ENCODE measurements at regions not wholly inside any gene's neighbourhood (a gene's known extent, or its start where the extent isn't known, plus 50 kb on each side); places are given as distances from the start of the nearest gene placed in this dataset.

DNA sequence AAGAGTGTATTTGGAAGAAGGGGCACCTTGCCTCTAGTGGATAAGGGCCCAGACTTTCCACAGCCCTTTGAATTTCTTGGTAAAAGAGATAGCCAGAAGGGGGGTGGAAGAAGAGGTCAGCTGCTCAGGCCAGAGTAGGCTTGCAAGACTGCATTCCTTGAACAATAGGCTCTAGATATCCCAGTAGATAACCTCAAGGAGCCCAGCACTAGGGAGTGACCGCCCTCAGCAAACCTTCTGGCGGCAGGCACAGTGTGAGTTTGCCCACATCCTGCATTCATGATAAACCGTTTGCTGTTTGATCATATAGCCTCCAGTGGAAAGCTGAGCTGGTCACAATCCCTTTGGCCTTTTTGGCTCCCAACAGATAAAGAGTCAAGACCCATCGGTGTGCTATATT lies 70.5 kb downstream of the NPY start:
- Histone ChIP-seq H3K27ac (ENCODE audit: low read depth, low read length) (no peak overlapping the region), H3K9me3 (ENCODE audit: control insufficient read depth, insufficient read depth, low read length) (no peaks in the 10 kb centered on the region), H3K4me3 (ENCODE audit: low read depth, low read length) (no peak overlapping the region), H3K27me3 (ENCODE audit: control insufficient read depth, insufficient read depth, low read length) (no peaks in the 10 kb centered on the region)
- ChIA-PET POLR2A (no interaction called here), CTCF (no interaction called here)
- TF ChIP-seq CTCF (IDR thresholded peaks at IDR 0.05; ENCODE audit: low read depth, low read length) = no peak
- DNase-seq (ENCODE audit: low read depth, low spot score) = no peak

- Histone ChIP-seq H3K4me3 (ENCODE audit: low read depth, low read length) (no peak overlapping the region), H3K27ac (ENCODE audit: low read depth, low read length) (no peak overlapping the region), H3K27me3 (ENCODE audit: control insufficient read depth, insufficient read depth, low read length) (peaks cover 3% of the 10 kb centered on the region), H3K9me3 (ENCODE audit: control insufficient read depth, insufficient read depth, low read length) (no peaks in the 10 kb centered on the region)
- ChIA-PET POLR2A (no interaction called here), CTCF (no interaction called here)
- TF ChIP-seq CTCF (IDR thresholded peaks at IDR 0.05; ENCODE audit: low read depth, low read length) = no peak
- DNase-seq (ENCODE audit: low read depth, low spot score) = no peak
These were observed 72.9 kb downstream of the NPY start for GRCh38 chr7:24356718-24357386.

DNA sequence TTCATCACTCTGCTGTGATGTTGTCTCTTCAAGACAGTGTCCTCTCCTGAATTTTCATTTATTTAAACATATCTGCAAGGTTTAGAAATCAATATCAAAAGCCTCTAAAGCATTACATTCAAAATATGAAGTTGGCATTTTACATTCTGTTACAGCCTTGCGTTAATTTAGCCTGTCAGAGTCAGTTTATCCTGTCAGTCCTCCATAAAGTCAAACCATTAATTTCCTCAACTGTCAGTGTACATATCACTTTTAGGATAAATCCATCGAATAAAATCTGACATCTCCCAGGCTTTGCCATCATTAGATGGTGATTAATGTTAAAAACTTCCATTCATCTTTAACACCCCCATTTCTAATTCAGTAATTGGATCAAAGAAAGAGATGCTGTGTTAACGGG lies 77.0 kb downstream of the NPY start:
- ChIA-PET POLR2A (no interaction called here), CTCF (no interaction called here)
- DNase-seq (ENCODE audit: low read depth, low spot score) = no peak
- no peak for TF ChIP-seq CTCF (IDR thresholded peaks at IDR 0.05; ENCODE audit: low read depth, low read length)
- no peak overlapping the region for H3K4me3 ChIP-seq (ENCODE audit: low read depth, low read length)
- H3K27ac ChIP-seq (ENCODE audit: low read depth, low read length) = no peak overlapping the region
- peaks cover 7% of the 10 kb centered on the region for H3K27me3 ChIP-seq (ENCODE audit: control insufficient read depth, insufficient read depth, low read length)
- H3K9me3 ChIP-seq (ENCODE audit: control insufficient read depth, insufficient read depth, low read length) = no peaks in the 10 kb centered on the region

DNA sequence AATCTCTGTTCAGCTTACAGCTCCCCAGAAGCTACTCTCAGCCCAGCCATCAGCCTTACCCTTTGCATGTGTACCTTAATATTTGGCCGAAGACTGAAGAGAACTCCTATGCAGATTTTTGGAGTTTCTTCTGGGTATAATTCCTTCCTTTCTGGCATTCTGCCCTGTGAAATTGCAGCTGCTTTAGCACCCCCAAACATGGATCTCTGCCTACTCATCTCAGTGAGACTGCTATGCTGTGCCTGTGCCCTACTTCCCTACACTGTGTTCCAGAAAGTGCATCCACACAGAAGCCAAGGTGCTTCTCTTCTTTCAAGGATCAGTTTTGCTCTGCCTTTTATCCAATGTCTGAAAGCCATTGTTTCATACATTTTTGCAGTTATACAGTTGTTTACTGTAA lies 81.6 kb downstream of the NPY start:
- peaks cover 7% of the 10 kb centered on the region for H3K27me3 ChIP-seq (ENCODE audit: control insufficient read depth, insufficient read depth, low read length)
- H3K27ac ChIP-seq (ENCODE audit: low read depth, low read length) = no peak overlapping the region
- CTCF ChIA-PET = interaction anchor here (1.3 kb wide), 1 partner anchor 300 kb away, joined by 3 read pairs; no protein-coding TSS in a partner anchor
- no peak for DNase-seq (ENCODE audit: low read depth, low spot score)
- TF ChIP-seq CTCF (IDR thresholded peaks at IDR 0.05; ENCODE audit: low read depth, low read length) = no peak
- H3K9me3 ChIP-seq (ENCODE audit: control insufficient read depth, insufficient read depth, low read length) = no peaks in the 10 kb centered on the region
- POLR2A ChIA-PET = no interaction called here
- no peak overlapping the region for H3K4me3 ChIP-seq (ENCODE audit: low read depth, low read length)

- DNase-seq (ENCODE audit: low read depth, low spot score) = no peak
- CTCF ChIA-PET = no interaction called here
These were observed 82.9 kb downstream of the NPY start for GRCh38 chr7:24366876-24367275.

More at GRCh38 chr7:24366876-24367275, 82.9 kb downstream of the NPY start:
- TF ChIP-seq CTCF (IDR thresholded peaks at IDR 0.05; ENCODE audit: low read depth, low read length) = no peak
- peaks cover 4% of the 10 kb centered on the region for H3K27me3 ChIP-seq (ENCODE audit: control insufficient read depth, insufficient read depth, low read length)
- H3K4me3 ChIP-seq (ENCODE audit: low read depth, low read length) = no peak overlapping the region
- POLR2A ChIA-PET = no interaction called here
- H3K27ac ChIP-seq (ENCODE audit: low read depth, low read length) = no peak overlapping the region
- H3K9me3 ChIP-seq (ENCODE audit: control insufficient read depth, insufficient read depth, low read length) = no peaks in the 10 kb centered on the region
